Bronchial epithelial cell (primary cell): ENCODE measurements at regions not wholly inside any gene's neighbourhood (a gene's known extent, or its start where the extent isn't known, plus 50 kb on each side); places are given as distances from the start of the nearest gene placed in this dataset.

ENCODE experiments used
- DNase-seq: peaks from one replicate; pipeline ENCODE4 v3.0.0-alpha.2; 2010; ENCODE audit warnings: low read depth
- FAIRE-seq: peaks from 2 replicates; lab custom pipeline; 2011; peaks lifted over from hg19 to GRCh38; lab: Jason Lieb, UNC
- H3K27me3 ChIP-seq: 2 replicates; pipeline ENCODE4 v1.5.1; 2011; ENCODE audit warnings: low read length; ENCODE audit not compliant: control insufficient read depth, insufficient read depth
- H3K36me3 ChIP-seq: 2 replicates; pipeline ENCODE4 v1.5.1; 2011; ENCODE audit warnings: low read length; ENCODE audit not compliant: control insufficient read depth, insufficient read depth
- H3K4me3 ChIP-seq: 2 replicates; pipeline ENCODE4 v1.5.1; 2011; ENCODE audit warnings: mild to moderate bottlenecking, low read depth, low read length, control low read depth
- CTCF ChIP-seq: IDR thresholded peaks from 2 replicates; pipeline ENCODE4 v1.5.1; 2011; ENCODE audit warnings: mild to moderate bottlenecking, moderate library complexity, low read length, control low read depth, inconsistent platforms; ENCODE audit not compliant: insufficient read depth, severe bottlenecking

GRCh38 chr18:31261792-31262582 is 56.0 kb upstream of the DSG1 start:
- no peak overlapping the region for H3K4me3 ChIP-seq
- no peak for TF ChIP-seq CTCF
- DNase-seq (no peak), FAIRE-seq (no peak)
- no peaks in the 10 kb centered on the region for H3K36me3 ChIP-seq
- no peaks in the 10 kb centered on the region for H3K27me3 ChIP-seq

GRCh38 chr18:31267823-31268481 is 50.0 kb upstream of the DSG1 start:
- H3K4me3 ChIP-seq, result no peak overlapping the region
- FAIRE-seq (no peak), DNase-seq (no peak)
- no peak for TF ChIP-seq CTCF
- H3K27me3 ChIP-seq, result no peaks in the 10 kb centered on the region
- H3K36me3 ChIP-seq, result no peaks in the 10 kb centered on the region
